Activated T-helper 1 cell treated with anti-CD3 and anti-CD28 coated beads, Interleukin-12 subunit alpha, Interleukin-12 subunit beta, Interleukin-2, Interleukin-4 antibody, amounts not matched to agents 30 ng/mL and 10 ng/mL and 1 ng/mL, durations not matched to agents 14 hours and 24 hours and 36 hours (primary cell): ENCODE measurements at regions not wholly inside any gene's neighbourhood (a gene's known extent, or its start where the extent isn't known, plus 50 kb on each side); places are given as distances from the start of the nearest gene placed in this dataset.

Experiments
- DNase-seq: peaks from one replicate; pipeline ENCODE4 v3.0.0; 2021; ENCODE audit warnings: low spot score
- H3K27ac Mint-ChIP-seq: one replicate; pipeline ENCODE4 v1.8.0; 2021; ENCODE audit warnings: mild to moderate bottlenecking, mixed read lengths
- H3K27me3 Mint-ChIP-seq: one replicate; pipeline ENCODE4 v1.8.0; 2022; ENCODE audit warnings: mild to moderate bottlenecking, moderate library complexity, mixed read lengths; ENCODE audit not compliant: insufficient read depth
- H3K36me3 Mint-ChIP-seq: one replicate; pipeline ENCODE4 v1.8.0; 2021; ENCODE audit warnings: low read depth, mixed read lengths
- H3K4me1 Mint-ChIP-seq: one replicate; pipeline ENCODE4 v1.8.0; 2021; ENCODE audit warnings: low read depth, mixed read lengths
- H3K4me3 Mint-ChIP-seq: one replicate; pipeline ENCODE4 v1.8.0; 2021; ENCODE audit warnings: mild to moderate bottlenecking, moderate library complexity, mixed read lengths
- H3K9me3 Mint-ChIP-seq: one replicate; pipeline ENCODE4 v1.8.0; 2021; ENCODE audit warnings: mixed read lengths
- intact Hi-C: fragments of 100-400 bp; cut with micrococcal nuclease; formaldehyde crosslinking; loops from one replicate; pipeline ENCODE4 v1.15.1; 2024

DNA sequence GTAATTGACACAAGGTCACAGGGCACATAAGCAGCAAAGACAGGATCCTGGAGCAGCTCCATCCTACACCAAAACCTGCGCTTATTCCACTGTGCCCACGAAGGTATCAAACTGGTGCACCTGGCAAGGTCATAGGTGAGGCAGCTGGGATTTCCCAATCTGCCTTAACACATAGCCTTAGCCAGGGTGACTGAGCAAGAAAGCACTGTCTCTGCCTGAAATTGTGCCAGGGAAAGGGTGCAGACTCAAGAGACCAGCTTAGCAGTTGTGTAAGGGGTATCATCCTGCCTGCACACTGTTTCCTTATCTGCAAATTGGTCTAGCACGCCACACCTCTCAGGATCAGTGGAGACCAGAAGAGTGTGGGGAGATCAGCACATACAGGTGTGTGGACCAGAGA is 82.8 kb downstream of the MAFB start:
- intact Hi-C loops = no loop called here
- no peaks in the 10 kb centered on the region for H3K27me3 Mint-ChIP-seq
- H3K36me3 Mint-ChIP-seq = no peaks in the 10 kb centered on the region
- H3K4me3 Mint-ChIP-seq = no peak overlapping the region
- no peak overlapping the region for H3K27ac Mint-ChIP-seq
- no peak for DNase-seq
- H3K9me3 Mint-ChIP-seq = no peaks in the 10 kb centered on the region
- H3K4me1 Mint-ChIP-seq = no peaks in the 10 kb centered on the region

DNA sequence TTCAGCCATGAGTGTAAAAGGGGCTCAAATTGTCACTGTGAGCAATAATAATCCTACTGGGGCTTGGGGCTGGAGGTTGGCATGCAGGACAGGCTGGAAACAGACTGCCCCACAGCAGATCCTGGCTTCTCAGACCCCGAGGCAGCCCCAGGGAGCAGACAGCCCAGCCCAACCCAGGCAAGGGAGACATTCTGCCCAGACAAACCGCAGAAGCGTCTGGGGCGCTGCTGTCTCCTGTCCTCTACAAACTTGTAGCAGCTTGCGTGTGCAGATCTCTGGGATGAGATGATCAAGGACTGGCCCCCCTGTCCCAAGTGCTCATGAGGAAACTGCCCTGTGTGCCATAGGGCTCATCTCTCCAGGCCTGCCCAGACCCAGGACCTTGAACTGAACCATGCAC is 84.6 kb downstream of the MAFB start:
- Mint-ChIP-seq H3K4me3 (no peak overlapping the region), H3K9me3 (no peaks in the 10 kb centered on the region), H3K27ac (no peak overlapping the region), H3K27me3 (no peaks in the 10 kb centered on the region), H3K36me3 (no peaks in the 10 kb centered on the region), H3K4me1 (no peaks in the 10 kb centered on the region)
- intact Hi-C loops = no loop called here
- no peak for DNase-seq

DNA sequence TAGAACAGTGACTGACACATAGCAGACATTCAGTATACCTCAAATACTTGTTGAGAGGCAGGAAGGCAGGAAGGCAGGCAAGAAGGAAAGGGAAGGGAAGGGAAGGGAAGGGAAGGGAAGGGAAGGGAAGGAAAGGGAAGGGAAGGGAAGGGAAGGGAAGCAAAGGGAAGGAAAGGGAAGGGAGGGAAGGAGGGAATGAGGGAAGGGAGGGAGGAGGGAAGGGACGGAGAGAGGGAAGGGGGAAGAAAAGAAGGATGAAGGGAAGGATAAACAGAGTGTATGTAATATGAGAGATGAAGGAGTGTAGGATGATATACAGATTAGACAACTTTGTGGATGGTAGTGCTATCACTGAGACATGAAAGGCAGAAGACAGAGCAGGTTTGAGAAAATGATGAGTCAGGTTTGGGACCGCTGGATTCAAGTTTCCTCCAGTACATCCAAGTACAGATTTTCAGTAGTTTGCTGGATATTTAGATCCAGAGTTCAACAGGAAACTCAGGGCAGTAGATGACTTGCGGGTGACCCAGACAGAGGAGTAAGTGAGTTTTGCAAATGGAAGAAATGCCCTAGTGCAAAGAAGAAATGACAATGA is 85.9 kb downstream of the MAFB start:
- no peaks in the 10 kb centered on the region for H3K4me1 Mint-ChIP-seq
- H3K9me3 Mint-ChIP-seq = peaks cover 5% of the 10 kb centered on the region
- H3K27ac Mint-ChIP-seq = no peak overlapping the region
- intact Hi-C loops = no loop called here
- DNase-seq = no peak
- H3K4me3 Mint-ChIP-seq = no peak overlapping the region
- no peaks in the 10 kb centered on the region for H3K36me3 Mint-ChIP-seq
- H3K27me3 Mint-ChIP-seq = no peaks in the 10 kb centered on the region

DNA sequence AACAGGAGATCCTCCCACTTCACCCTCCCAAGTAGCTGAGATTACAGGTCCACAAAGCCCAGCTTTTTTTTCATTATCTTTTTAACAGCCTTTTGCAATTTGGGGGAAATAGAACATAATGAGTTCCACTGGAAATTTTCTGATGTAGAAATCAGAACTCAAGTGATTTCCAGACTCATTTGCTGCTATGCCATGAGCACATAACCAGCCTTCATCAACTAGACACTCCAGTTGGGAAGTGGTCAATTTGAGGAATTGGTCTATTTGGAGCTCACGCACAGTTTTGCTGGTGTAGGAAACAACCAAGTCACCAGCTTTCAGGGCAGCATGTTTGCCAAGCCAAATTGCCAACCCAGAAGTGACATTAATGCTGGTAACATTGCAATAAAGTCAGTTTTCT is 86.7 kb downstream of the MAFB start:
- no peak overlapping the region for H3K27ac Mint-ChIP-seq
- no peaks in the 10 kb centered on the region for H3K27me3 Mint-ChIP-seq
- intact Hi-C loops = no loop called here
- H3K4me3 Mint-ChIP-seq = no peak overlapping the region
- no peaks in the 10 kb centered on the region for H3K36me3 Mint-ChIP-seq
- H3K9me3 Mint-ChIP-seq = peaks cover 5% of the 10 kb centered on the region
- DNase-seq = no peak
- no peaks in the 10 kb centered on the region for H3K4me1 Mint-ChIP-seq

DNA sequence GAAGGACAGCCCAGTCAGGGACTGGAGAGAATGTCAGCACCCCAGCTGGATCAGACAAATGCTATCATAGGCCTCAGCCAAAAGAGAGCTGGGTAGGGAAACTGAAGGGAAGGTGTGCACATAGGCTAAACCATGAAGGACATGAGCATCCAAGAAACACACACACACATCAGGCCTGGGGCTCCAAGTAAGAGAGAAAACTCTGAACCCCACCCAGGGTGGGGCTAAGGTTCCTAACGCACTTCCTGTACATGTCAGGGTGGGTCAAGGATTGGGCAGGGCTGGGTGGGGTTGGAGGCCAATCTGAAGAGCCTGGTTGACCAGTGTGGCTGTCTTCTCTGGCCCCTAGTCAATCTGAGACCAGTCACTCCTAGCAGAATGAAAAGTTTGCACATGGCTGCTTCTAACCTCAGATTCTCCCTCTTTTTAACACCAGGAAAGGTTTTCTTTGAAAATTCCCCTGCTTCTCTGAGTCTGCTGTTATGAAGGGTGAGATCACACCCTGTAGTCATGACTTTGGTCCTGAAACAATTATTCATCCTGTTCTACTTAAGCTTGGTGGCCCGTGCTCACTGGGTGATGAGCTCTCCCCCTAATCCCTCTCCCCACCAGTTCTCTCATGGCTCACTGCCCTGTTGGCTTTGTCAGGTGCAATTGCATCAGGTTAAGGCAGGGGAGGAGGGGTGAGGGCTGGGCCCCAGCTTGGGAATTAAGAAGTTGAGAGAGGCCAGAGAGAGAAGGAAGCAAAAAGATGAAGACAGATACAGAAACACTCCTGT is 88.4 kb downstream of the MAFB start:
- Mint-ChIP-seq H3K9me3 (peaks cover 5% of the 10 kb centered on the region), H3K27ac (no peak overlapping the region), H3K36me3 (no peaks in the 10 kb centered on the region), H3K4me1 (no peaks in the 10 kb centered on the region), H3K27me3 (no peaks in the 10 kb centered on the region), H3K4me3 (no peak overlapping the region)
- no peak for DNase-seq
- intact Hi-C loops = no loop called here

DNA sequence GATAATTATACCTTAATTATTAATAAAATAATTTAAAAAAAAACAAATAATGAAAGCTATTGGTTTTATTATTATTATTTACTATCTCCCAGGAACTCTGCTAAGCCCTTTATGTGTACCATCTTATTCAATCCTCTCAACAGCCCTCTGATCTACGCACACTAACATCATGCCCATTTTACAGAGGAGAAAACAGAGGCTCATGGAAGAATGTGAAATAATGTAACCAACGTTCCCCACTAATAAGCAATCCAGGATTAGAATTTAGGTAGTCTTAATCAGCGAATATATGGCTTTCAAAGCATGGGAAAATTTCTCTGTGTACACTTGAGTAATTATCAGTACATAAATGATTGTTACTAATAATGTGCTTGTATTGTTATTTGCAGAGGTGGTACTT is 89.0 kb downstream of the MAFB start:
- no peaks in the 10 kb centered on the region for H3K27me3 Mint-ChIP-seq
- DNase-seq = no peak
- no peaks in the 10 kb centered on the region for H3K4me1 Mint-ChIP-seq
- H3K9me3 Mint-ChIP-seq = peaks cover 5% of the 10 kb centered on the region
- intact Hi-C loops = no loop called here
- H3K27ac Mint-ChIP-seq = no peak overlapping the region
- H3K4me3 Mint-ChIP-seq = no peak overlapping the region
- no peaks in the 10 kb centered on the region for H3K36me3 Mint-ChIP-seq

DNA sequence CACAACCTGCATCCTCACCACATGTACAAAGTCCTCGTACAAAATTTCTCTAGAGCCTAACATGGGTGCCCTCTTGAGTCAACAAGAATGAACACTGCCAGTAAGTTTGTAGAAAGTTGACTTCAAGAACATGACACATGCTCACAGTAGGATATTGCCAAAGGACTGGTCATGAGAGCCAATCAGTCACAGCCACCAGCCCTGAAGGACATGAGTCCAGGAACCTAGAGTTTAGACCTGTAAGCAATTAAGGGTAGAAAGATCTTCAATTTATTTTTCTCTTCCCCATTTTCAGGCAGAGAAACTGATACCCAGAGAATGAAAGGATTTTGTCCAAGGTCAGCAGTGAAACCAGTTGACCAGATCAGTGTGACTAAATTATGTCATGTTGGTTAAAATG is 96.1 kb downstream of the MAFB start:
- Mint-ChIP-seq H3K27ac (no peak overlapping the region), H3K4me1 (no peaks in the 10 kb centered on the region), H3K27me3 (no peaks in the 10 kb centered on the region), H3K9me3 (no peaks in the 10 kb centered on the region), H3K4me3 (no peak overlapping the region), H3K36me3 (no peaks in the 10 kb centered on the region)
- intact Hi-C loops = no loop called here
- DNase-seq = no peak

DNA sequence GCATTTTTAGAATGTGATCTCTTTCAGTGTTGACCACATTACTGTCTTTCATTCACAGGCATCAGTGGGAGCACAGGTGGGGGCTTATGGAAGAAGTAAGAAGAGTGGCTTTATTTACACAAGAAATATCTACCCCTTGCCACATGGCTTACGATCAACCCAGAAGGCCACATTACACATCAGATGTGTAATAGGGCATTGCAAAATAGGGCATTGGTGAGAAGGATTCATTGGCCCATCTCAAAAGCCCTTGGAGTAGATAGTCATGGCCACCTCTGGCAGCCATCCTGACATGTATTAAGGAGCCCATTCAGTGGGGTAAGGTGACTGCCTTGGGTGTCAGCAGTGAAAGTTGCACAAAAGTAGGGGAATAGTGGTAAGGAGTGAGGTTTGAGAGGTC is 97.5 kb downstream of the MAFB start:
- H3K27me3 Mint-ChIP-seq = no peaks in the 10 kb centered on the region
- H3K27ac Mint-ChIP-seq = no peak overlapping the region
- no peak for DNase-seq
- H3K4me3 Mint-ChIP-seq = no peak overlapping the region
- H3K4me1 Mint-ChIP-seq = no peaks in the 10 kb centered on the region
- H3K36me3 Mint-ChIP-seq = no peaks in the 10 kb centered on the region
- no peaks in the 10 kb centered on the region for H3K9me3 Mint-ChIP-seq
- intact Hi-C loops = no loop called here

DNA sequence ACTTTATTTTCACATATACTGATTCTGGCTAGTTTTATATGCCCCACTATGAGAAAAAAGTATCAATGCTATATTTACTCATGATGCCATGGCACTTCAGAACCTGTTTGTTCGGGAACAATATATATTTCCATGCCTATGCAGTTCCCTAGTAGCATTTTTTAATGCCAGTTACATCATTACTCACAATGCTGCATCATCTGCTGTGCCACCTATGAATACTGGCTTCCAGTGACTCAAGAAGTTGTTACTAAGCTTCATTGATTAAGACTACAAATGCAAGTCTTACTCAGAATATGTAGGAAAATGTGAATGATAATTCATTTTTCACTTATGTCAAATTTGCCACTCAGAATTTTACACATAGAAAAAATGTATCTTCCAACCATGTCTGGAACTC is 97.9 kb downstream of the MAFB start:
- Mint-ChIP-seq H3K27me3 (no peaks in the 10 kb centered on the region), H3K27ac (no peak overlapping the region), H3K4me1 (no peaks in the 10 kb centered on the region), H3K4me3 (no peak overlapping the region), H3K9me3 (no peaks in the 10 kb centered on the region), H3K36me3 (no peaks in the 10 kb centered on the region)
- intact Hi-C loops = no loop called here
- no peak for DNase-seq

DNA sequence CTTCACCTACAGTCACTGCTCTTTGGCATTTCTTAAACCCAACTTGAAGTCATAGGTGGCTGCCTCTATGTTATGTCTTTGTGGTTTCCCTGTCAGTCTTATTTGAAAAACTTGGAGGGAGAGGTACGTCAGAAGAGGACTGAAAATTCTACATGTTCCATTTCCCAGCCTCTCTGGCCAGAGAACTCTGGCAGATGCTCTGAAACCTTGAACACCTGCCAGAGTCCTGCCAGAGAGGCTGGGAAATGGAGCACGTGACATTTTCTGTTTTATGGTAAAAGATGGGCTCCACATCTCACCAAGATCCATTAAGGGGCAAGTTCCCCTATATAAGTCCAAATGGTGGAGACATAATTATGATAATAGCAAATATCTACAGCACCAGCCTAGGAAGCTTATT is 99.5 kb downstream of the MAFB start:
- no peak for DNase-seq
- Mint-ChIP-seq H3K4me1 (no peaks in the 10 kb centered on the region), H3K36me3 (no peaks in the 10 kb centered on the region), H3K27ac (no peak overlapping the region), H3K27me3 (no peaks in the 10 kb centered on the region), H3K9me3 (no peaks in the 10 kb centered on the region), H3K4me3 (no peak overlapping the region)
- intact Hi-C loops = no loop called here

DNA sequence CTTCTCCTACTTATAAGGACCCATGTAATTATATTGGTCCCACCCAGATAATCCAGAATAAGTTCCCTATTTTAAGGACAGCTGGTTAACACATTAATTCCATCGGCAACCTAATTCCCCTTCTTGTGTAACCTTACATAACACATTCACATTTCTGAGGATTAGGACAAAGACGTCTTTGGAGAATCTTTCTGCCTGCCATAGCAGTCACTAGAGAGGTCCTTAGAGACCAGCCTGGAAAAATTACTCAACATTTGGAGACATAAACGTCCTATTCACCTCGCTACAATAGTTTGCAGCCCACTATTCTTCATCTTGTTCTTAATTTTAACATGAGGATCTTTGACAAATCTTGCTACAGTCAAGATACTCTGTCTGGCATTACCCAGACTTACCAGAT is 100.1 kb downstream of the MAFB start:
- Mint-ChIP-seq H3K27ac (no peak overlapping the region), H3K27me3 (no peaks in the 10 kb centered on the region), H3K9me3 (no peaks in the 10 kb centered on the region), H3K36me3 (no peaks in the 10 kb centered on the region), H3K4me1 (no peaks in the 10 kb centered on the region), H3K4me3 (no peak overlapping the region)
- DNase-seq = no peak
- intact Hi-C loops = no loop called here

DNA sequence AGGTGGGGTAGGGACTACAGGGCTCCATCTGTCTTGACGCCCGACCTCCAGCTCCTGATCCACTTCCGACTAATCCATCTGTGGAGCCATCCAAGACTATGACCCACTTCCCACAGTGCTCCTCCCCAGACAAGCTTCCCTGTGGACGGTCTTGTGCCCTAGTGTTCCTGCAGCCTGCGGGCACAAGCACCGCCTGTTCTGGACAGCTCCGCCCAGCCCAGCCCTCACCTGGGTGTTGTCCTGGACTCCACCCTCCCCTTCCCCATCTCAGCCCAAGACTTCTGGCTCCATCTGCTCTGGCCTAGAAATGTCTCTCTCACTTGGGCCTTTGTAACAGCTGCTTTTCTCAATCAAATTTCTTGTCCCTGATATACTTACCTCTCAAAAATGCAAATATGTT is 102.0 kb downstream of the MAFB start:
- Mint-ChIP-seq H3K27me3 (no peaks in the 10 kb centered on the region), H3K4me3 (no peak overlapping the region), H3K27ac (no peak overlapping the region), H3K9me3 (no peaks in the 10 kb centered on the region), H3K4me1 (no peaks in the 10 kb centered on the region), H3K36me3 (no peaks in the 10 kb centered on the region)
- intact Hi-C loops = no loop called here
- DNase-seq = no peak

DNA sequence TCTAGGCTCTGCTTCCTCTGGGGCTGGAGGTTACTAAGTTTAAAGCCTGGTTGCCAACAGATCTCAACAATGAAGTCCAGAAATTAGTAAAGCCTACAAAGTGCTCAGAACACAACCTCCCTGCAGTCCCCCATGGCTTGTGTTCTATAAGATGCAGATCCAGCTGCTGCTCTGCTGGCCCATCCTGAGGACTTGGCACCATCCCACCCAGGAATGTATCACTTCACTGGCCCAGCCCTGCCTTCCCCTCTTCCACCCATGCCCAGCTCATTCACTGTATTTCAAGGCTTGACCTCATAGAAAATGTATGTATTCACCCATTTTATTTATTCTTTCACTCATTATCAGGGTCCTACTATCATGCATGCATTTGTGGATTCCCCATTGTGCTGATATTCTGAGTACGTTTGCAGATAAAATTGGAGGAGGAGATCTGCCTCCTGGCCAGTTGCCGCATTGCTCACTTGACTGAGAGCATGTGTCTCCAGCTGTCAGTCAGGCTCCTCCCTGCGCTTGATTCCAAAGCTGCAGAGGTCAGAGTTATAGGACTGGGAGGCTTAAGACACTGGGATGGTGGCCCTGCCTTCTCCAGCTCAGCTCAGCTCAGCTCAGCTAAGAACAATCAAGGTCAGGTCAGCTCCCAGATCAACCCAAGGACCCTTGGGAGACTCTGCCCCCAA is 104.8 kb downstream of the MAFB start:
- Mint-ChIP-seq H3K27me3 (peaks cover 3% of the 10 kb centered on the region), H3K36me3 (no peaks in the 10 kb centered on the region), H3K27ac (no peak overlapping the region), H3K4me3 (no peak overlapping the region), H3K4me1 (no peaks in the 10 kb centered on the region), H3K9me3 (no peaks in the 10 kb centered on the region)
- intact Hi-C loops = no loop called here
- DNase-seq = no peak
